PC-3 (cell line): ENCODE measurements at regions not wholly inside any gene's neighbourhood (a gene's known extent, or its start where the extent isn't known, plus 50 kb on each side); places are given as distances from the start of the nearest gene placed in this dataset.

ENCODE experiments used
- ATAC-seq: fragments of 200-7000 bp; cut with Tn5 transposase; 2 replicates; pipeline ENCODE4 v1.9.1; 2020; ENCODE audit warnings: mild to moderate bottlenecking, moderate library complexity
- BruUV-seq: library from RNA; stranded (reverse); fragments of 400-500 nt; replicated peaks from 2 replicates; lab custom pipeline; 2021; lab: Mats Ljungman, UMichigan
- CTCF ChIA-PET: fragments of 300-600 bp; sonication (Branson Sonifier 250); formaldehyde crosslinking; loops from one replicate; lab custom pipeline; 2022; ENCODE audit warnings: antibody characterized with exemption; lab: Charles Lee
- POLR2A ChIA-PET: fragments of 300-600 bp; sonication (Branson Sonifier 250); formaldehyde crosslinking; loops from one replicate; lab custom pipeline; 2022; ENCODE audit warnings: antibody characterized with exemption; ENCODE audit not compliant: unreplicated experiment; lab: Charles Lee
- DNase-seq: peaks from one replicate; pipeline ENCODE4 v3.0.0-alpha.2; 2015
- H2AFZ ChIP-seq: fragments of 300-600 bp; sonication (generic); 2 replicates; pipeline ENCODE4 v1.6.0; 2016; ENCODE audit warnings: antibody characterized with exemption, low read length
- H3F3A ChIP-seq: fragments of 300-600 bp; sonication (generic); one replicate; pipeline ENCODE4 v1.6.0; 2017; ENCODE audit warnings: antibody characterized with exemption, low read length, control low read depth, mild to moderate bottlenecking; ENCODE audit not compliant: unreplicated experiment
- H3K27ac ChIP-seq: fragments of 300-600 bp; sonication (generic); 2 replicates; pipeline ENCODE4 v1.5.1; 2016; ENCODE audit warnings: mild to moderate bottlenecking, low read length
- H3K27me3 ChIP-seq: fragments of 300-600 bp; sonication (generic); 2 replicates; pipeline ENCODE4 v1.6.1; 2016; ENCODE audit warnings: low read length, mixed read lengths
- H3K36me3 ChIP-seq: fragments of 300-600 bp; sonication (generic); 2 replicates; pipeline ENCODE4 v1.6.1; 2016; ENCODE audit warnings: low read depth, mixed run types, low read length, mixed read lengths
- H3K4me1 ChIP-seq: fragments of 300-600 bp; sonication (generic); 2 replicates; pipeline ENCODE4 v1.5.1; 2016; ENCODE audit warnings: low read length; ENCODE audit not compliant: insufficient read depth
- H3K4me2 ChIP-seq: fragments of 300-600 bp; sonication (generic); 2 replicates; pipeline ENCODE4 v1.6.0; 2016; ENCODE audit warnings: low read length
- H3K4me3 ChIP-seq: fragments of 300-600 bp; sonication (generic); 2 replicates; pipeline ENCODE4 v1.5.1; 2016; ENCODE audit warnings: mild to moderate bottlenecking, low read length, mixed read lengths
- H3K79me2 ChIP-seq: fragments of 300-600 bp; sonication (generic); 2 replicates; pipeline ENCODE4 v1.6.1; 2017; ENCODE audit warnings: low read length, mixed read lengths
- H3K9ac ChIP-seq: fragments of 300-600 bp; sonication (generic); 2 replicates; pipeline ENCODE4 v1.6.0; 2016; ENCODE audit warnings: mild to moderate bottlenecking, low read length
- H3K9me2 ChIP-seq: fragments of 300-600 bp; sonication (generic); replicated peaks from 2 replicates; pipeline ENCODE4 v1.6.1; 2016; ENCODE audit warnings: mixed run types, low read length, mixed read lengths
- H3K9me3 ChIP-seq: fragments of 300-600 bp; sonication (generic); 2 replicates; pipeline ENCODE4 v1.6.1; 2016; ENCODE audit warnings: low read length, mixed read lengths
- H4K20me1 ChIP-seq: fragments of 300-600 bp; sonication (generic); 2 replicates; pipeline ENCODE4 v1.6.1; 2016; ENCODE audit warnings: low read length, mixed read lengths
- CTCF ChIP-seq: fragments of 300-600 bp; sonication (generic); conservative IDR thresholded peaks from 2 replicates; pipeline ENCODE4 v1.5.1; 2017; ENCODE audit warnings: antibody characterized with exemption, low read depth, mild to moderate bottlenecking, low read length
- EZH2 ChIP-seq: fragments of 300-600 bp; sonication (generic); IDR thresholded peaks from one replicate; pipeline ENCODE4 v1.6.1; 2017; ENCODE audit warnings: antibody characterized with exemption, mild to moderate bottlenecking, low read length; ENCODE audit not compliant: unreplicated experiment
- EZH2phosphoT487 ChIP-seq: fragments of 300-600 bp; sonication (generic); IDR thresholded peaks from 2 replicates; pipeline ENCODE4 v1.6.1; 2018; ENCODE audit warnings: mild to moderate bottlenecking, antibody characterized with exemption, low read length, borderline replicate concordance
- intact Hi-C: fragments of 100-400 bp; cut with micrococcal nuclease; formaldehyde crosslinking; loops from 2 replicates; pipeline ENCODE4 v1.9.0; 2023

GRCh38 chr7:46218461-46219200 is 297.6 kb upstream of the IGFBP3 start:
- no peaks in the 10 kb centered on the region for H3K9me3 ChIP-seq
- no peak overlapping the region for H3K4me3 ChIP-seq
- POLR2A ChIA-PET = no interaction called here
- ATAC-seq (no peak), DNase-seq (no peak)
- no TSS peak for BruUV-seq
- H3F3A ChIP-seq = no peaks in the 10 kb centered on the region
- no peaks in the 10 kb centered on the region for H3K27me3 ChIP-seq
- H3K4me1 ChIP-seq = peaks cover 14% of the 10 kb centered on the region
- H2AFZ ChIP-seq = no peak overlapping the region
- CTCF ChIA-PET = interaction anchor here (0.6 kb wide), 1 partner anchor 75 kb away, joined by 3 read pairs; no protein-coding TSS in a partner anchor
- no peak for TF ChIP-seq EZH2
- TF ChIP-seq EZH2phosphoT487 = no peak
- TF ChIP-seq CTCF = no peak
- no peak overlapping the region for H3K4me2 ChIP-seq
- no peak overlapping the region for H3K27ac ChIP-seq
- no peaks in the 10 kb centered on the region for H3K36me3 ChIP-seq
- H3K9me2 ChIP-seq = no peaks in the 10 kb centered on the region
- H3K9ac ChIP-seq = no peak overlapping the region
- H3K79me2 ChIP-seq = no peaks in the 10 kb centered on the region
- H4K20me1 ChIP-seq = no peaks in the 10 kb centered on the region
- intact Hi-C loops = no loop called here

GRCh38 chr7:46215987-46216567 is 295.0 kb upstream of the IGFBP3 start:
- TF ChIP-seq EZH2phosphoT487 (no peak), EZH2 (no peak), CTCF (no peak)
- ATAC-seq (no peak), DNase-seq (no peak)
- ChIA-PET POLR2A (no interaction called here), CTCF (no interaction called here)
- H2AFZ ChIP-seq = no peak overlapping the region
- no peaks in the 10 kb centered on the region for H3K9me3 ChIP-seq
- intact Hi-C loops = no loop called here
- H3K4me1 ChIP-seq = peaks cover 14% of the 10 kb centered on the region
- H3K27ac ChIP-seq = no peak overlapping the region
- no peaks in the 10 kb centered on the region for H3F3A ChIP-seq
- H3K9ac ChIP-seq = no peak overlapping the region
- BruUV-seq = no TSS peak
- H3K79me2 ChIP-seq = no peaks in the 10 kb centered on the region
- no peaks in the 10 kb centered on the region for H3K27me3 ChIP-seq
- no peaks in the 10 kb centered on the region for H3K36me3 ChIP-seq
- no peaks in the 10 kb centered on the region for H3K9me2 ChIP-seq
- no peak overlapping the region for H3K4me3 ChIP-seq
- no peak overlapping the region for H3K4me2 ChIP-seq
- H4K20me1 ChIP-seq = no peaks in the 10 kb centered on the region

- ATAC-seq (no peak), DNase-seq (no peak)
- Histone ChIP-seq H3K79me2 (no peaks in the 10 kb centered on the region), H3K4me3 (no peak overlapping the region), H3K9me2 (no peaks in the 10 kb centered on the region), H3K36me3 (no peaks in the 10 kb centered on the region), H3K4me1 (peaks cover 1% of the 10 kb centered on the region), H3K27me3 (no peaks in the 10 kb centered on the region), H3K27ac (no peak overlapping the region), H2AFZ (no peak overlapping the region), H3K9me3 (no peaks in the 10 kb centered on the region), H3K4me2 (no peak overlapping the region), H3K9ac (no peak overlapping the region), H4K20me1 (no peaks in the 10 kb centered on the region), H3F3A (no peaks in the 10 kb centered on the region)
- ChIA-PET POLR2A (no interaction called here), CTCF (no interaction called here)
- BruUV-seq = no TSS peak
- TF ChIP-seq EZH2phosphoT487 = no peak
- no peak for TF ChIP-seq CTCF
- no peak for TF ChIP-seq EZH2
- intact Hi-C loops = no loop called here
These were observed 293.5 kb upstream of the IGFBP3 start for GRCh38 chr7:46214526-46214925.
